HepG2 (cell line): ENCODE measurements at regions not wholly inside any gene's neighbourhood (a gene's known extent, or its start where the extent isn't known, plus 50 kb on each side); places are given as distances from the start of the nearest gene placed in this dataset.

Experiments
- ATAC-seq: fragments of 200-7000 bp; cut with Tn5 transposase; 3 replicates; pipeline ENCODE4 v1.9.1; 2020; ENCODE audit warnings: mild to moderate bottlenecking, moderate library complexity
- BruUV-seq: library from RNA; stranded (reverse); fragments of 400-500 nt; replicated peaks from 2 replicates; lab custom pipeline; 2021; lab: Mats Ljungman, UMichigan
- CTCF ChIA-PET: fragments of 300-600 bp; formaldehyde crosslinking; extraction: SDS; loops from one replicate; lab custom pipeline; 2021; ENCODE audit warnings: low total read pairs, inconsistent platforms, low intra/inter-chr PET ratio; lab: Yijun Ruan, JAX
- POLR2A ChIA-PET: fragments of 350-600 bp; sonication (Branson Sonifier 250); formaldehyde crosslinking; loops from one replicate; lab custom pipeline; 2020; ENCODE audit warnings: antibody characterized with exemption, inconsistent platforms; lab: Yijun Ruan, JAX
- DNase-seq: peaks from one replicate; pipeline ENCODE4 v3.0.0-alpha.2; 2015; ENCODE audit warnings: low spot score
- FAIRE-seq: peaks from 3 replicates; lab custom pipeline; 2011; peaks lifted over from hg19 to GRCh38; lab: Jason Lieb, UNC
- H2AFZ ChIP-seq: one replicate; pipeline ENCODE4 v1.6.1; 2011; ENCODE audit warnings: low read length, inconsistent platforms
- H3K27ac ChIP-seq: fragments of 300-600 bp; 3 replicates; pipeline ENCODE4 v1.8.0; 2011; ENCODE audit warnings: mixed run types, mild to moderate bottlenecking, mixed read lengths, low read length, inconsistent platforms; ENCODE audit not compliant: insufficient read depth; ENCODE audit errors: extremely low read length
- H3K27me3 ChIP-seq, 2 experiments: fragments of 200-600 bp in 1 of 2; 2 replicates in 1 of 2; 3 replicates in 1 of 2; pipeline versions ENCODE4 v1.6.0 to v1.8.0; 2011; ENCODE audit warnings: low read length in 2 of 2, mild to moderate bottlenecking in 2 of 2, moderate library complexity in 2 of 2, inconsistent platforms in 1 of 2; ENCODE audit not compliant: insufficient read depth in 2 of 2, control insufficient read depth in 1 of 2
- H3K36me3 ChIP-seq, 2 experiments: fragments of 200-600 bp in 1 of 2; replicated peaks in 1 of 2; 2 replicates in 1 of 2; 3 replicates in 1 of 2; pipeline versions ENCODE4 v1.5.1 to v1.8.0; 2011; ENCODE audit warnings: low read length in 2 of 2, inconsistent platforms in 1 of 2; ENCODE audit not compliant: insufficient read depth in 2 of 2, control insufficient read depth in 1 of 2
- H3K4me1 ChIP-seq: 2 replicates; pipeline ENCODE4 v1.5.1; 2012; ENCODE audit warnings: low read length, inconsistent platforms; ENCODE audit not compliant: insufficient read depth
- H3K4me2 ChIP-seq: 2 replicates; pipeline ENCODE4 v1.6.0; 2011; ENCODE audit warnings: low read depth, low read length, inconsistent platforms
- H3K4me3 ChIP-seq, 3 experiments: fragments of 200-600 bp in 1 of 3; sonication (generic), shearing (Covaris generic) in 1 of 3; replicated peaks in 1 of 3; 2 replicates each; pipeline ENCODE4 v1.5.1; 2011 to 2016; ENCODE audit warnings: low read length in 3 of 3, inconsistent platforms in 2 of 3, low read depth in 2 of 3, mild to moderate bottlenecking in 2 of 3, control low read depth in 1 of 3, mixed read lengths in 1 of 3; ENCODE audit not compliant: insufficient read depth in 1 of 3
- H3K79me2 ChIP-seq: one replicate; pipeline ENCODE4 v1.6.1; 2011; ENCODE audit warnings: low read length, inconsistent platforms; ENCODE audit not compliant: insufficient read depth
- H3K9ac ChIP-seq: 2 replicates; pipeline ENCODE4 v1.6.0; 2011; ENCODE audit warnings: mild to moderate bottlenecking, low read depth, low read length, inconsistent platforms; ENCODE audit not compliant: insufficient read depth
- H3K9me3 ChIP-seq: 2 replicates; pipeline ENCODE4 v1.5.1; 2012; ENCODE audit warnings: mild to moderate bottlenecking, low read length
- H4K20me1 ChIP-seq: 2 replicates; pipeline ENCODE4 v1.6.0; 2011; ENCODE audit warnings: inconsistent platforms, mild to moderate bottlenecking, low read length, moderate library complexity; ENCODE audit not compliant: insufficient read depth
- ETV5 ChIP-seq: IDR thresholded peaks from 2 replicates; pipeline ENCODE4 v1.6.1; 2018; ENCODE audit warnings: missing biosample characterization, missing genetic modification reagents, inconsistent platforms, borderline replicate concordance
- FOXA1 ChIP-seq, 2 experiments: fragments of 450-650 bp in 1 of 2; sonication (generic) in 1 of 2; formaldehyde crosslinking in 1 of 2; IDR thresholded peaks; 2 replicates each; pipeline versions ENCODE4 v1.4.0 to v1.6.1; 2016 to 2020; ENCODE audit warnings: missing genetic modification reagents in 1 of 2
- MAFF ChIP-seq: IDR thresholded peaks from 2 replicates; pipeline ENCODE4 v1.6.1; 2011; ENCODE audit warnings: low read depth, low read length, improper control_type of control experiment
- MXI1 ChIP-seq: IDR thresholded peaks from 3 replicates; pipeline ENCODE4 v1.6.1; 2012; ENCODE audit warnings: low read depth, low read length, inconsistent platforms, borderline replicate concordance
- ZBTB42 ChIP-seq: sonication (generic); formaldehyde crosslinking; IDR thresholded peaks from 2 replicates; pipeline ENCODE4 v1.5.0; 2020; ENCODE audit warnings: mild to moderate bottlenecking, missing genetic modification reagents
- ZFP36L2 ChIP-seq: sonication (generic); formaldehyde crosslinking; IDR thresholded peaks from 2 replicates; pipeline ENCODE4 v1.4.0; 2020; ENCODE audit warnings: missing genetic modification reagents
- ZNF24 ChIP-seq: fragments of 450-650 bp; IDR thresholded peaks from 2 replicates; pipeline ENCODE4 v1.6.1; 2017; ENCODE audit warnings: antibody characterized with exemption, mild to moderate bottlenecking
- WGBS: methylation state at CpG from one replicate; pipeline ENCODE4 v1.1.6; 2017; ENCODE audit warnings: low lambda C conversion rate; 5-methylcytosine and 5-hydroxymethylcytosine counted together
- in situ Hi-C: cut with HindIII; loops from 2 replicates; pipeline ENCODE4 v1.10.0; 2017; ENCODE audit warnings: low pct_unique_long_range_greater_than_20kb; ENCODE audit not compliant: extremely low pct_ligation_motif_present
- intact Hi-C: fragments of 100-400 bp; cut with micrococcal nuclease; formaldehyde crosslinking; loops from one replicate; pipeline ENCODE4 v1.10.0; 2022; ENCODE audit not compliant: unreplicated experiment
- TF ChIP-seq, protein P1 (sequence below): fragments of 450-650 bp; IDR thresholded peaks from 2 replicates; pipeline ENCODE4 v1.6.1; 2016
- TF ChIP-seq, protein P2 (sequence below): sonication (generic); formaldehyde crosslinking; IDR thresholded peaks from 2 replicates; pipeline ENCODE4 v1.4.0; 2020; ENCODE audit warnings: mild to moderate bottlenecking, missing genetic modification reagents
- TF ChIP-seq, protein P3 (sequence below): sonication (generic); formaldehyde crosslinking; conservative IDR thresholded peaks from 2 replicates; pipeline ENCODE4 v1.4.0; 2020; ENCODE audit warnings: missing genetic modification reagents
- TF ChIP-seq, protein P4 (sequence below): sonication (generic); formaldehyde crosslinking; IDR thresholded peaks from 2 replicates; pipeline ENCODE4 v1.8.0; 2023; ENCODE audit warnings: mild to moderate bottlenecking, missing genetic modification reagents
- TF ChIP-seq, protein P5 (sequence below), 2 experiments: fragments of 450-650 bp in 1 of 2; sonication (generic) in 1 of 2; formaldehyde crosslinking; IDR thresholded peaks; 2 replicates each; pipeline versions ENCODE4 v1.5.0 to v1.8.0; 2020 to 2022; ENCODE audit warnings: mild to moderate bottlenecking in 1 of 2, missing genetic modification reagents in 1 of 2

DNA sequence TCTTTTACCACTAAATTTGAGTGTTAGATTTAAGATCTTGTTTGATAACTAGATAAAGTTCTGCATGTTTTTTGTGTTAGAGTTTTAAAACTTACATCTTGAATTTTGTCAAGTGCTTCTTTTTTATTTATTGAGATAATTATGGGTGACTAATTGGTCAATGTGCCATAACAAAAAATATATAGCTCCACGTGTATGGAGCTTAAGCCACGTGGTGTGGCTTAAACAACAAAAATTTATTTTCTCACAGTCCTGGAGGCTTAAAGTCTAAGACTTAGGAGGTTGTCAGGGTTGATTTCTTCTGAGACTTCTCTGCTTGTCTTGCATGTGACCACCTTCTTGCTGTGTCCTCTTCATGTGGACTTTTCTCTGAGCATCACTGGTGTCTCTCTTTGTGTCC lies 1425.2 kb downstream of the CDY2B start:
- BruUV-seq = no TSS peak
- FAIRE-seq = no peak
- no peak for DNase-seq
- in situ Hi-C loops (no loop called here), intact Hi-C loops (no loop called here)
- Histone ChIP-seq H3K4me3 (no peak overlapping the region), H3K9ac (no peak overlapping the region), H3K36me3 (no peaks in the 10 kb centered on the region), H3K27ac (no peak overlapping the region), H2AFZ (no peak overlapping the region), H3K4me1 (no peaks in the 10 kb centered on the region), H3K9me3 (peaks cover 15% of the 10 kb centered on the region; the same call in 1 of the 2 replicates), H4K20me1 (no peaks in the 10 kb centered on the region), H3K27me3 (no peaks in the 10 kb centered on the region), H3K4me2 (no peak overlapping the region), H3K79me2 (no peaks in the 10 kb centered on the region)
- 0% methylated on average over 2 of the region's 2 CpGs for WGBS
- no peak for ATAC-seq
- TF ChIP-seq, protein P1, sequence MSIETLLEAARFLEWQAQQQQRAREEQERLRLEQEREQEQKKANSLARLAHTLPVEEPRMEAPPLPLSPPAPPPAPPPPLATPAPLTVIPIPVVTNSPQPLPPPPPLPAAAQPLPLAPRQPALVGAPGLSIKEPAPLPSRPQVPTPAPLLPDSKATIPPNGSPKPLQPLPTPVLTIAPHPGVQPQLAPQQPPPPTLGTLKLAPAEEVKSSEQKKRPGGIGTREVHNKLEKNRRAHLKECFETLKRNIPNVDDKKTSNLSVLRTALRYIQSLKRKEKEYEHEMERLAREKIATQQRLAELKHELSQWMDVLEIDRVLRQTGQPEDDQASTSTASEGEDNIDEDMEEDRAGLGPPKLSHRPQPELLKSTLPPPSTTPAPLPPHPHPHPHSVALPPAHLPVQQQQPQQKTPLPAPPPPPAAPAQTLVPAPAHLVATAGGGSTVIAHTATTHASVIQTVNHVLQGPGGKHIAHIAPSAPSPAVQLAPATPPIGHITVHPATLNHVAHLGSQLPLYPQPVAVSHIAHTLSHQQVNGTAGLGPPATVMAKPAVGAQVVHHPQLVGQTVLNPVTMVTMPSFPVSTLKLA = peak; percentile 92
- TF ChIP-seq, protein P2, sequence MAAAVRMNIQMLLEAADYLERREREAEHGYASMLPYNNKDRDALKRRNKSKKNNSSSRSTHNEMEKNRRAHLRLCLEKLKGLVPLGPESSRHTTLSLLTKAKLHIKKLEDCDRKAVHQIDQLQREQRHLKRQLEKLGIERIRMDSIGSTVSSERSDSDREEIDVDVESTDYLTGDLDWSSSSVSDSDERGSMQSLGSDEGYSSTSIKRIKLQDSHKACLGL (CRISPR knock-in tag) = no peak
- POLR2A ChIA-PET = no interaction called here
- CTCF ChIA-PET = no interaction called here

DNA sequence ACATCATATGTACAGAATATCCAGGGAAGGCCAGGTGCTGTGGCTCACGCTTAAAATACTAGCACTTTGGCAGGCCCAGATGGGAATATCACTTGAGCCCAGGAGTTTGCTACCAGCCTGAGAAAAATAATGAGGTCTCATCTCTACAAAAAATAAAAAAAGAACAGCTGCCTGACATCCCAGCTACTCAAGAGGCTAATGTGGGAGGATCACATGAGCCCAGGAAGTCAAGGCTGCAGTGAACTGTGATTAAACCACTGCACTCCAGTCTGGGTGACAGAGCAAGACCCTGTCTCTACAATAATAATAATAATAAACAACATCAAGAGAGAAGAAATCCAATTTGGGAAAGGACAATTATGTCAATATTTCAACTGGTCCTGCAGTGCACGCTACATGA lies 1433.9 kb downstream of the CDY2B start:
- no peak for FAIRE-seq
- Histone ChIP-seq H3K9ac (no peak overlapping the region), H3K4me2 (no peak overlapping the region), H3K4me1 (no peaks in the 10 kb centered on the region), H3K27me3 (no peaks in the 10 kb centered on the region), H4K20me1 (no peaks in the 10 kb centered on the region), H3K4me3 (no peak overlapping the region), H2AFZ (no peak overlapping the region), H3K27ac (no peak overlapping the region), H3K9me3 (no peaks in the 10 kb centered on the region), H3K36me3 (no peaks in the 10 kb centered on the region), H3K79me2 (no peaks in the 10 kb centered on the region)
- intact Hi-C loops = no loop called here
- WGBS = 3% methylated on average over 2 of the region's 2 CpGs
- in situ Hi-C loops = no loop called here
- ChIA-PET CTCF (no interaction called here), POLR2A (no interaction called here)
- ATAC-seq = no peak
- DNase-seq = no peak
- no TSS peak for BruUV-seq
- TF ChIP-seq ZFP36L2 (CRISPR knock-in tag) (no peak), MAFF (no peak), ETV5 (CRISPR knock-in tag) (no peak), ZBTB42 (CRISPR knock-in tag) (no peak), ZNF24 (no peak), MXI1 (no peak), FOXA1 (IDR thresholded peaks at IDR 0.05) (no peak), FOXA1 (CRISPR knock-in tag; IDR thresholded peaks at IDR 0.05) (no peak)
- TF ChIP-seq, protein P3, sequence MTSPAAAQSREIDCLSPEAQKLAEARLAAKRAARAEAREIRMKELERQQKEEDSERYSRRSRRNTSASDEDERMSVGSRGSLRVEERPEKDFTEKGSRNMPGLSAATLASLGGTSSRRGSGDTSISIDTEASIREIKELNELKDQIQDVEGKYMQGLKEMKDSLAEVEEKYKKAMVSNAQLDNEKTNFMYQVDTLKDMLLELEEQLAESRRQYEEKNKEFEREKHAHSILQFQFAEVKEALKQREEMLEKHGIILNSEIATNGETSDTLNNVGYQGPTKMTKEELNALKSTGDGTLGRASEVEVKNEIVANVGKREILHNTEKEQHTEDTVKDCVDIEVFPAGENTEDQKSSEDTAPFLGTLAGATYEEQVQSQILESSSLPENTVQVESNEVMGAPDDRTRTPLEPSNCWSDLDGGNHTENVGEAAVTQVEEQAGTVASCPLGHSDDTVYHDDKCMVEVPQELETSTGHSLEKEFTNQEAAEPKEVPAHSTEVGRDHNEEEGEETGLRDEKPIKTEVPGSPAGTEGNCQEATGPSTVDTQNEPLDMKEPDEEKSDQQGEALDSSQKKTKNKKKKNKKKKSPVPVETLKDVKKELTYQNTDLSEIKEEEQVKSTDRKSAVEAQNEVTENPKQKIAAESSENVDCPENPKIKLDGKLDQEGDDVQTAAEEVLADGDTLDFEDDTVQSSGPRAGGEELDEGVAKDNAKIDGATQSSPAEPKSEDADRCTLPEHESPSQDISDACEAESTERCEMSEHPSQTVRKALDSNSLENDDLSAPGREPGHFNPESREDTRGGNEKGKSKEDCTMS (CRISPR knock-in tag) = no peak
- TF ChIP-seq, protein P4, sequence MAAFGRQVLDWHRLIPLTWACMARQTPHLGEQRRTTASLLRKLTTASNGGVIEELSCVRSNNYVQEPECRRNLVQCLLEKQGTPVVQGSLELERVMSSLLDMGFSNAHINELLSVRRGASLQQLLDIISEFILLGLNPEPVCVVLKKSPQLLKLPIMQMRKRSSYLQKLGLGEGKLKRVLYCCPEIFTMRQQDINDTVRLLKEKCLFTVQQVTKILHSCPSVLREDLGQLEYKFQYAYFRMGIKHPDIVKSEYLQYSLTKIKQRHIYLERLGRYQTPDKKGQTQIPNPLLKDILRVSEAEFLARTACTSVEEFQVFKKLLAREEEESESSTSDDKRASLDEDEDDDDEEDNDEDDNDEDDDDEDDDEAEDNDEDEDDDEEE = no peak
- TF ChIP-seq, protein P5, sequence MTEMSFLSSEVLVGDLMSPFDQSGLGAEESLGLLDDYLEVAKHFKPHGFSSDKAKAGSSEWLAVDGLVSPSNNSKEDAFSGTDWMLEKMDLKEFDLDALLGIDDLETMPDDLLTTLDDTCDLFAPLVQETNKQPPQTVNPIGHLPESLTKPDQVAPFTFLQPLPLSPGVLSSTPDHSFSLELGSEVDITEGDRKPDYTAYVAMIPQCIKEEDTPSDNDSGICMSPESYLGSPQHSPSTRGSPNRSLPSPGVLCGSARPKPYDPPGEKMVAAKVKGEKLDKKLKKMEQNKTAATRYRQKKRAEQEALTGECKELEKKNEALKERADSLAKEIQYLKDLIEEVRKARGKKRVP (CRISPR knock-in tag; IDR thresholded peaks at IDR 0.05) = no peak
